ENCODE measurements at regions not wholly inside any gene's neighbourhood (a gene's known extent, or its start where the extent isn't known, plus 50 kb on each side); places are given as distances from the start of the nearest gene placed in this dataset.

GRCh38 chr1:83769594-83770318 is 229.2 kb downstream of the TTLL7 start:
- DNase-seq = no peak

DNA sequence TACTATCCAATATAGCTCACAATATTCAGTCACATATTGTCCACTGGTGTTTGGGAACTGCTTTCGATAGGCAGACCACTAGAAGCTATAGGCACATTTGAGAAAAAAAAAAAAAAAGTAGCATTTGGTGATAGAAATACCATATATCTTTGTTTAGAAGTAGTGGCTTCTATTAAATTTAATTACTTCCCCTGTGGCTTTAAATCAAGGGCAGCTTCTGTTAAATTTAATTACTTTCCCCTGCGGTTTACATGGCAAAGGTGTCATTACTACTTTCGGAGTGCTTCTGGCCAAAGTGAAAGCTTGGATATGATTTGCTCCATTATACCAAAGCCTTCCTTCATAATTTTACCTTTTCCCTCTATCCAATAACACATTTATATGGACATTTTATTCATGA is 229.9 kb downstream of the TTLL7 start:
- no peak for DNase-seq

- DNase-seq = no peak
These were observed 232.7 kb downstream of the TTLL7 start for GRCh38 chr1:83766241-83766691.

- DNase-seq = no peak
These were observed 233.8 kb downstream of the TTLL7 start for GRCh38 chr1:83765125-83765524.

GRCh38 chr1:83764209-83764608 is 234.7 kb downstream of the TTLL7 start:
- no peak for DNase-seq

GRCh38 chr1:83763361-83764095 is 235.4 kb downstream of the TTLL7 start:
- no peak for DNase-seq

DNA sequence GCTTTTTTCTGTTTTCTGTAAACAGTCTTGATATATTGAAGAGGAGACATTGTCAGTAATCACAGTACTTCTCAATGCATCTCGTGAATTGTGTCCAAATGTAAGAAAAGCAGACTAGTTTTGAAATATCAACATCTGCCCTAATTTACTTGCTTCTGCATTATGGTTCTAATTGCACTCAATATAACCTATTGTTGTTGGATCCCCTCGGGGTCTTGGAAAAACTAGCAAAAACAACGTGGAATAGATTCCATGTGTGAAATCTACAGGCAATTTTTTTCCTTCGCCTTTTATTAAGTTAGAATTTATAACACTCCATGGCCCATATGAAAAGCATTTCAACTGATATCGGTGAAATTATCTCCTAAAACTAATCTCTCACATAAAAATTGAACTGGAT is 236.5 kb downstream of the TTLL7 start:
- no peak for DNase-seq

- no peak for DNase-seq
These were observed 236.9 kb downstream of the TTLL7 start for GRCh38 chr1:83762039-83762365.

DNA sequence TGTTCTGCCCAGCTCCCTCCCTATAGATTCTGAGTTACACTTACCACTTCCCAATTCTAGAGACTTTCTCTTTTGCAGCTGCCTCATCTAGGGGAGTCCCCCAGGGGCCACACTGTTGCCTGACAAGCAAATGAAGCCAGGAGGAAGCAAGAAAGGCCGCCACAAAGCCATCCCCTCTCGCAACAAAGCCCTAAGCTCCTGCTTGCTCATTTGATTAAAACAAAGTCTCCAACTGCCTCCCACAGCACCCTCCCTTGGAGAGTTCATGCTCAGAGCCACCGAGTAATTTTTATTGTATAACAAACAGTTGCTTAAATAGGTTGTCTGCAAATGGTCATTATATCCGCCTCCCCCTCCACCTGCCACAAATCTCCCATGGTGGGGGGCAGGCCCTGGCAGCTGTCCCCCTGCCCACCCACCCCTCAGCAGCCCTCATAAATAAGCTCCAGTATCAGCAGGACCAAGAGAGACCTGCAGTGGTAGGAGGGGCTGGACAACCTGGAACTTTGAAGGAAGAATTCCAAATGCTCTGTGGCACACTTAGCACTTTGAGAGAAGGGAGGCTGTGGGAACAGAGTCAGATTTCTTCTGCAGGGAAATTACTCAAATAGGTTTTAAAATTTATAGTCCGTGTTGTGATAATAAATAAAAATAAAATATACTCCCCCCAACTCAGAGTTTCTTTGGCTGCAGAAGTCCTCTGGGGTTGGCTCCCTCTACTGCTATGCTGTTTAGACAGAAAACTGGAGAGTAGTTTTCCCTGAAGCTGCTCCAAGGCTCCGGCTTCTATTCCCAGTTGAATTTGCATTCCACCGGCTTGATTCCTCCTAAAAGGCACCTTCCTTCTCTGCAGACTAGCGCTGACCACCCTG is 237.5 kb downstream of the TTLL7 start:
- DNase-seq = no peak

GRCh38 chr1:83760226-83761021 is 238.5 kb downstream of the TTLL7 start:
- DNase-seq = no peak

DNA sequence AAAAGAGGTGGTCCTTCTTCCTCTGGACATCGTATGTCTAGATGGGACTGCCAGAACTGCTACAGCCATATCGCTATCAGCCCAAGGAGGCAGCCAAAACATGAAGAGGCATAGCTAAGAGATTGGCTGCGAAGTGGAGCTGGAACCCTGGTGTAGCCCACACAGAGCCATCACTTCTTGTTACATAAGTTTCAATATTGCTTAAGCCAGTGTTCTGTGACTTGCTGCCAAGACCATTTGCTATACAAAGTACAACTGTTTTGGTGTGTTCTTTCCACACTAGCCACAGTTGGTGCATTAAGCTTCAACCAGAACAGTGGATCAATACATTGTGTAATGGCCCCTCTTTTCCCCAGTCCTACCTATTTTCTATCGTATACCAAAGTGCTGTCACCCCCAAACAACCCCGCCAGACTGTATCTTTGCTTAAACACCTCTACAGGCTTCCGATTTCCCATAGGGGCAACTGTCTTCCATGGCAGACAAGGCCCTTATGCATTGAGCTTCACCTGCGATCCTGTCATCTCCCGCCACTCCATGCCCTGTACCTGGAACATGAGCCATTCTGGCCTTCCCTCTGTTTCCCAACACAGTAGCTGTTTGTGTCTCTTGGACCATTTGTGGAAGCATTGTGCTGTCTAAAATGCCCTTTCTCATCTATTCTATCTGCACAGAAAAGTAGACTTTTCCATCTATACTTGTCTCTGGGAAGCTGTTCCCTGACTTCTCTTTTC is 241.8 kb downstream of the TTLL7 start:
- DNase-seq = no peak

GRCh38 chr1:83751602-83752001 is 247.3 kb downstream of the TTLL7 start:
- no peak for DNase-seq

GRCh38 chr1:83750201-83750600 is 248.7 kb downstream of the TTLL7 start:
- no peak for DNase-seq

GRCh38 chr1:83747853-83748482 is 251.0 kb downstream of the TTLL7 start:
- no peak for DNase-seq

DNA sequence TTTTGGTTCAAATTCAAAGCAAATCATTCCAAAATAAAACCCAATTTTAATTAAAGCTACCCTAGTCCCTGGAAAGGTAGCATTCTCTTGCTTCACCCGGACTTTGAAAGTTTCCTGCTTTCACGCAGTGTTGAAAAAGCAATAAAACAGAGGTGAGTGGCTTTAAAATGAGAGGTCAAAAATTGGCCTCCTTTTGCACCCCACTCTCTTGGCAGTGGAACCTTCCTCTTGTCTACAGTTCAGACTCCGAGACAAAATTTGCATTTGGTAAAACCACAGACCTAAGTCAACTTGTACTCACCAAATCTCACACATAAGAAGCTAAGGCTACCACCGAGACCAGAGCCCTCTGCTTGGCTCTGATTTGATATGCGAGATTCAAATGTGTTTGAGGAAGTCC is 252.7 kb downstream of the TTLL7 start:
- no peak for DNase-seq

- DNase-seq = no peak
These were observed 256.5 kb downstream of the TTLL7 start for GRCh38 chr1:83742446-83742845.

- DNase-seq = no peak
These were observed 257.2 kb downstream of the TTLL7 start for GRCh38 chr1:83741770-83742169.

GRCh38 chr1:83741348-83741747 is 257.6 kb downstream of the TTLL7 start:
- DNase-seq = no peak

GRCh38 chr1:83735526-83735925 is 263.4 kb downstream of the TTLL7 start:
- DNase-seq = no peak

DNA sequence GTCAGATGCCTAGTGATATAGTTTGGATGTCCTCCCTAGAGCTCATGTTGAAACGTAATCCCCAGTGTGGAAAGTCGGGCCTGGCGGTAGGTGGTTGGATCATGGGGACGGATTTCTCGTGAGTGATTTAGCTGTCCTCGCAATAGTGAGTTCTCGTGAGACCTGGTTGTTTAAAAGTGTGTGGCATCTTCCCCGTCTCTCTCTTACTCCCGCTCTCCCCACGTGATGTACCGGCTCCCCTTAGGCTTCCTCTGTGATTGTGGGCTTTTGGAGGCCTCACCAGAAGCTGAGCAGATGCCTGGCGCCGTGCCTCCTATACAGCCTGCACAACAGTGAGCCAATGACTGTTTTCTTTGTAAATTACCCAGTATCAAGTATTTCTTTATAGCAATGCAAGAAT is 264.5 kb downstream of the TTLL7 start:
- no peak for DNase-seq

DNA sequence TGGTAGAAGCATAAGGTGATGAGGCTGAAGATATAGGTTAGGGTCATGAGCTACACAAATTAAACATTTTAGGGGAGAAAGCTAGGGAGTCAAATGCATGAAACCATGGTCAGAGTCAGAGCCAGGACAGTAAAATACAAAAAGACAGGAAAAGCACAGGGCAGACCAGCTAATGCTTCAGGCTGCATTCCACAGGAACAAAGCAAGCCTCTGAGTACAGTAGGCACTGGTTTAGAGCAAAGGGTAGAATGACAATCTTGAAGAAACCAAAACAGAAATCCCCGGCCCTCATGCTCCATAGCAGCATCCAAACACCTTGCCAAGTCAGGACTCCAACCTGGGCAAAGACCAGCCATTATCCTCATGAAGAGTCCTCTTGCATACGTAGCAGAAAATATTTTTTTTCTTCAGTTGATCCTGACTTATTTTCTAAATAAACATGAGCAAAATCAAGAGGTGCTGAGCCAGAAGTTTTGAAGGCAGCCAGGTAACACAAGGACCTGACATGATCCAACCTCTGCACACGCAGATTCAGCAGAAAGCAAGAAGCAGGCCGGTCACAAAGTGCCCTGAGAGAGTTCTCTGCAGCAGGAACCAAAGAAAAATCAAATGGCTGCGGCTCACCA is 273.1 kb downstream of the TTLL7 start:
- no peak for DNase-seq

Measured in NCI-H524 treated with DMSO at 0.1 percent for 48 hours (cell line).